AG04449 (cell line): ENCODE measurements at regions not wholly inside any gene's neighbourhood (a gene's known extent, or its start where the extent isn't known, plus 50 kb on each side); places are given as distances from the start of the nearest gene placed in this dataset.

Source experiments
- CTCF ChIA-PET: fragments of 350-600 bp; formaldehyde crosslinking; extraction: SDS; loops from one replicate; lab custom pipeline; 2021; ENCODE audit warnings: antibody characterized with exemption; lab: Yijun Ruan, JAX
- POLR2A ChIA-PET: fragments of 400-600, 350-600 bp; formaldehyde crosslinking; extraction: SDS; loops from one replicate; lab custom pipeline; 2020; ENCODE audit warnings: antibody characterized with exemption, inconsistent platforms; lab: Yijun Ruan, JAX
- DNase-seq: peaks from one replicate; pipeline ENCODE4 v3.0.0-alpha.2; 2010; ENCODE audit warnings: low read depth, low spot score
- H3K4me3 ChIP-seq: 2 replicates; pipeline ENCODE4 v1.5.1; 2011; ENCODE audit warnings: low read depth, mild to moderate bottlenecking, control low read depth, low read length
- CTCF ChIP-seq: IDR thresholded peaks from one replicate; pipeline ENCODE4 v1.5.1; 2011; ENCODE audit warnings: mild to moderate bottlenecking, moderate library complexity, low read length, control low read depth, inconsistent platforms; ENCODE audit not compliant: insufficient read depth; ENCODE audit errors: missing control alignments

GRCh38 chr2:145036421-145037011 is 516.6 kb upstream of the ZEB2 start:
- ChIA-PET CTCF (no interaction called here), POLR2A (no interaction called here)
- no peak for DNase-seq
- no peak for TF ChIP-seq CTCF
- no peak overlapping the region for H3K4me3 ChIP-seq

GRCh38 chr2:145034511-145034910 is 514.6 kb upstream of the ZEB2 start:
- H3K4me3 ChIP-seq, result no peak overlapping the region
- ChIA-PET CTCF (no interaction called here), POLR2A (no interaction called here)
- TF ChIP-seq CTCF, result no peak
- no peak for DNase-seq

- no peak overlapping the region for H3K4me3 ChIP-seq
- no peak for TF ChIP-seq CTCF
- POLR2A ChIA-PET, result no interaction called here
- DNase-seq, result no peak
- CTCF ChIA-PET, result no interaction called here
Measured at GRCh38 chr2:145033438-145033837, 513.5 kb upstream of the ZEB2 start.

GRCh38 chr2:145032791-145033190 is 512.9 kb upstream of the ZEB2 start:
- ChIA-PET POLR2A (interaction anchor here (0.6 kb wide), 1 partner anchor 559 kb away, joined by 3 read pairs; no protein-coding TSS in a partner anchor), CTCF (no interaction called here)
- no peak for DNase-seq
- no peak for TF ChIP-seq CTCF
- no peak overlapping the region for H3K4me3 ChIP-seq

GRCh38 chr2:145029873-145030272 is 510.0 kb upstream of the ZEB2 start:
- POLR2A ChIA-PET, result no interaction called here
- H3K4me3 ChIP-seq, result no peak overlapping the region
- no peak for TF ChIP-seq CTCF
- DNase-seq, result no peak
- CTCF ChIA-PET, result no interaction called here

- CTCF ChIA-PET, result no interaction called here
- TF ChIP-seq CTCF, result no peak
- H3K4me3 ChIP-seq, result no peak overlapping the region
- DNase-seq, result no peak
- POLR2A ChIA-PET, result no interaction called here
Measured at GRCh38 chr2:145029081-145029480, 509.2 kb upstream of the ZEB2 start.
